T-helper 17 cell (primary cell): ENCODE measurements at regions not wholly inside any gene's neighbourhood (a gene's known extent, or its start where the extent isn't known, plus 50 kb on each side); places are given as distances from the start of the nearest gene placed in this dataset.

Source experiments
- ATAC-seq: fragments of 150-1000 bp; cut with Tn5 transposase; 2 replicates; pipeline ENCODE4 v1.10.0; 2021; ENCODE audit warnings: mild to moderate bottlenecking, moderate library complexity
- DNase-seq, 3 donors: peaks; one replicate each; pipeline versions ENCODE4 v3.0.0 to v3.0.0-alpha.2; 2020 to 2021
- H3K9me3 ChIP-seq: one replicate; pipeline ENCODE4 v1.7.0; 2013; ENCODE audit warnings: low read length, mild to moderate bottlenecking; ENCODE audit not compliant: control insufficient read depth, poor library complexity, severe bottlenecking
- H3K27ac Mint-ChIP-seq: one replicate; pipeline ENCODE4 v1.8.0; 2022; ENCODE audit warnings: mild to moderate bottlenecking, moderate library complexity, mixed read lengths
- H3K27me3 Mint-ChIP-seq: one replicate; pipeline ENCODE4 v1.8.0; 2022; ENCODE audit warnings: mixed read lengths
- H3K36me3 Mint-ChIP-seq: one replicate; pipeline ENCODE4 v1.8.0; 2022; ENCODE audit warnings: low read depth, mixed read lengths
- H3K4me1 Mint-ChIP-seq: one replicate; pipeline ENCODE4 v1.8.0; 2022; ENCODE audit warnings: mild to moderate bottlenecking, mixed read lengths
- H3K4me3 Mint-ChIP-seq: one replicate; pipeline ENCODE4 v1.8.0; 2022; ENCODE audit warnings: mild to moderate bottlenecking, moderate library complexity, mixed read lengths

GRCh38 chr4:1576961-1577821, 106.9 kb downstream of the FAM53A start:
- no peaks in the 10 kb centered on the region for H3K36me3 Mint-ChIP-seq

DNA sequence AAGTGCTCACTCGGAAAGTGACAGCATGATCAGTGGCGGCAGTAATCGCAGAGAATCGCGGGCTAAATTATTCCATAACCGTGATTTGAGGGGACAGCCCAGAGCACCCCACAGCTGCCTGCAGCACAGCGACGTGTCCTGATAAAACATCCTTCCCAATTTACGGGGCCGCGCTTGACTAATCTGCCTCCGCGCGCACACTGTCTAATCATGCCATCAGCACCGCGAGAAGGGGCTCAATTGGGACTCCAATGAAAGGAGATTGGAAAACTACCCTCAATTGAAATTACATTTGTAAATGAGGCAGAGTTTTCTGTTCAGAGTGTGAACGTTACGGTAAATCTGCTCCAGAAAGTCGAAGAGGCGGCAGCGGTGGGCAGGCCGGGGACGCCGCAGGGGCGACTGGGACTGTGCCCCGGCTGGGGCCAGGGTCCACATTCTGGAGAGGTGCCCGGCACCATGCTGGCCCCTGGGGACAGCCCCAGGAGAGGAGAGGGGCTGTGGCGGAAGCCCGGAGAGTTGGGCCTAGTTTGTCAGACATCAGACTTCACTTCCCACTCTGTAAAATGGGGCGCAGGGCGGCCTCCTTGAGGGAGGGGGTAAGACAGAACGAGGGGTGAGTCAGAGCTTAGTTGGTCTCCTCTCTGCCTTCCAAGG, 107.7 kb downstream of the FAM53A start:
- H3K9me3 ChIP-seq = no peaks in the 10 kb centered on the region
- no peaks in the 10 kb centered on the region for H3K36me3 Mint-ChIP-seq
- no peak overlapping the region for H3K27ac Mint-ChIP-seq
- no peaks in the 10 kb centered on the region for H3K27me3 Mint-ChIP-seq
- no peak overlapping the region for H3K4me3 Mint-ChIP-seq
- H3K4me1 Mint-ChIP-seq = peaks cover 9% of the 10 kb centered on the region
- DNase-seq (no peak), ATAC-seq (no peak)

More at GRCh38 chr4:1576961-1577821, 106.9 kb downstream of the FAM53A start:
- Mint-ChIP-seq H3K4me1 (peaks cover 10% of the 10 kb centered on the region), H3K27me3 (no peaks in the 10 kb centered on the region), H3K27ac (no peak overlapping the region), H3K4me3 (peak overlapping the region; percentile 67)
- no peaks in the 10 kb centered on the region for H3K9me3 ChIP-seq
- ATAC-seq (no peak), DNase-seq (no peak)

GRCh38 chr4:1575418-1576303, 108.5 kb downstream of the FAM53A start:
- no peaks in the 10 kb centered on the region for H3K9me3 ChIP-seq
- no peak overlapping the region for H3K27ac Mint-ChIP-seq

GRCh38 chr4:1574601-1575417, 109.3 kb downstream of the FAM53A start:
- Mint-ChIP-seq H3K27ac (no peak overlapping the region), H3K36me3 (no peaks in the 10 kb centered on the region), H3K4me1 (peaks cover 6% of the 10 kb centered on the region), H3K27me3 (peaks cover 2% of the 10 kb centered on the region), H3K4me3 (no peak overlapping the region)
- H3K9me3 ChIP-seq = no peaks in the 10 kb centered on the region
- DNase-seq = no peak
- ATAC-seq = no peak

More at GRCh38 chr4:1575418-1576303, 108.5 kb downstream of the FAM53A start:
- ATAC-seq = no peak
- peaks cover 6% of the 10 kb centered on the region for H3K4me1 Mint-ChIP-seq
- no peak for DNase-seq
- no peaks in the 10 kb centered on the region for H3K27me3 Mint-ChIP-seq
- no peaks in the 10 kb centered on the region for H3K36me3 Mint-ChIP-seq
- no peak overlapping the region for H3K4me3 Mint-ChIP-seq

GRCh38 chr4:1573830-1574459, 110.2 kb downstream of the FAM53A start:
- Mint-ChIP-seq H3K4me1 (peaks cover 6% of the 10 kb centered on the region), H3K4me3 (no peak overlapping the region), H3K27ac (no peak overlapping the region), H3K36me3 (no peaks in the 10 kb centered on the region), H3K27me3 (peaks cover 4% of the 10 kb centered on the region)
- ATAC-seq = no peak
- H3K9me3 ChIP-seq = no peaks in the 10 kb centered on the region
- no peak for DNase-seq

GRCh38 chr4:1572964-1573720, 111.0 kb downstream of the FAM53A start:
- no peaks in the 10 kb centered on the region for H3K36me3 Mint-ChIP-seq
- no peak overlapping the region for H3K27ac Mint-ChIP-seq
- H3K4me1 Mint-ChIP-seq = peaks cover 4% of the 10 kb centered on the region
- DNase-seq = no peak
- H3K27me3 Mint-ChIP-seq = peaks cover 4% of the 10 kb centered on the region
- no peak for ATAC-seq
- peak overlapping the region; percentile 7 for H3K4me3 Mint-ChIP-seq
- no peaks in the 10 kb centered on the region for H3K9me3 ChIP-seq

DNA sequence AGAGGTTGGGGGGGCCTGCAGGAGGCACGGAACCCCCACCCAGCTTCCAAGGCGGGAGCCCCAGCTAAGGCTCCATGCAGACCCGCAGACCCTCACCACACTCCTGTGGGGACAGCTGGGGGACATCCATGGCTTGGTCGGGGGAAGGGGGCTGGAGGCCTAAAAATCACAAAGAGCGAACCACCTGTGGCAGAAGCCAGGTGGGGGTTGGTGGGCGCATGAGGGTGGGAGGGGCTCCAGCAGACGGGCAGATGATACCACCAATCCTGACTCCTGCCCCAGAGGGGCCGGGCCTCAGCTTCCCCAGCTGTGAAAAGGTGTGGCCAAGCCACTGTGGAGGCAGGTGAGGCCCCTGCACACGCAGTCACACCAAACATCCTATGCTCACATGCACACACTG, 111.6 kb downstream of the FAM53A start:
- Mint-ChIP-seq H3K27me3 (peaks cover 4% of the 10 kb centered on the region), H3K4me3 (no peak overlapping the region), H3K4me1 (peaks cover 4% of the 10 kb centered on the region), H3K27ac (no peak overlapping the region), H3K36me3 (no peaks in the 10 kb centered on the region)
- H3K9me3 ChIP-seq = no peaks in the 10 kb centered on the region
- ATAC-seq (no peak), DNase-seq (no peak)

DNA sequence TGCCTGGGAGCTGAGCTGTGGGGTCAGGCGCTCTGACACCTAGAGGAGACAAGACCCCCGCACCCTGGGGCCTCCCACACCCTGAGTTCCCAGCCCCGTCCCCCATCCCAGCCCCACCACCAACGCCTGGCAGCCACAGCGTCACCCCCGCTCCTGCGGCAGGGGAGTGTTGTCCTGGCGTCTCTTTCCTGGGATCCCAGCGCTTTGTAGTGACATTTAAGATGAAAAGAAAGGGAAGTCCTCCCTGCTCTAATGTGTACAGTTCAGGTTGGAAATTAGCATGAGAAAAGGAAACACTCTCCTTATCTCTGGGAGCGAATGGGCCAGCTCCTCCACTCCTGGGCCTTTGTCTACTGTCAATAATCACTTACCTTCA, 112.1 kb downstream of the FAM53A start:
- Mint-ChIP-seq H3K27me3 (peaks cover 4% of the 10 kb centered on the region), H3K4me3 (no peak overlapping the region), H3K36me3 (no peaks in the 10 kb centered on the region), H3K4me1 (peaks cover 4% of the 10 kb centered on the region), H3K27ac (no peak overlapping the region)
- ATAC-seq (no peak), DNase-seq (no peak)
- no peaks in the 10 kb centered on the region for H3K9me3 ChIP-seq

DNA sequence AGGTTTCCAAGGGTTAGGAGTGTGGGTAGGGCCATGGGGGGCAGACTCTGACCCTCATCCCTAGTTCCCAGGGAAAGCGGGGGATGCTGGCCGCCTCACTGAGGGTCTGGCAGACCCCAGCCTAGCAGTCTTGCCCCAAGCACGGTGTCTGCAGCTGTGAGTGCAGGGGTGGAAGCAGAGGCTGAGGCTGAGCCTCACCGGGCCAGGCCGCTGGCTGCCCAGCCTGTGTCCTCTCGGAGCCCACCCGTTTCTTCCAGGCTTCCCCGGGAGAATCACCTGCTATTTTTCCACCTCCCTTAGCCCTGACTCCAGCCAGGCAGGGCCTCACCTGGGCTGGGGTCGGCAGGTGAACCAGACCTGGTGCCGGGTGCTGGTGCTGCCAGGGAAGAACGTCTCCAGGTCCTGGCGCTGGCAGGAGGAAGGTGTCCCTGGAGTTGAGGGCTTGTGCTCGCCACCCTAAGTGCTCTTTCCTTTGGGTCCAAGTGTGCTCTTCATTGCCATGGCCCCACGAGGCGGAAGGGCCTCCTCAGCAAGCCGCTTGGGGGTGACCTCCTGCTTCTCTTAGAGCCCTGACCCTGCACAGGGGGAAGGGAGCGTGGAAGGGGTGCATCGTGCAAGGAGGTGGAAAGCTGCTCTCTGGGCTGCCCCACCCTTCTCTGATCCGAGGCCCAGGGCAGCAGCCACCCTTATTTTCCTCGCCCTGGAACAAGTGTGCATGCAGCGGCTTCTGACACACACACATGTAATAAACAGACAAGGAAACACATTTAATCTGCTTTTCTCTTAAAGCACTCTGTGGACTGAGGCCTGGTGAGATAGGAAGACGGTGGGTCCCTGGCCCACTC, 112.7 kb downstream of the FAM53A start:
- ATAC-seq (no peak), DNase-seq (no peak)
- Mint-ChIP-seq H3K27me3 (peaks cover 4% of the 10 kb centered on the region), H3K4me1 (peaks cover 4% of the 10 kb centered on the region), H3K27ac (no peak overlapping the region), H3K4me3 (no peak overlapping the region), H3K36me3 (no peaks in the 10 kb centered on the region)
- no peaks in the 10 kb centered on the region for H3K9me3 ChIP-seq

DNA sequence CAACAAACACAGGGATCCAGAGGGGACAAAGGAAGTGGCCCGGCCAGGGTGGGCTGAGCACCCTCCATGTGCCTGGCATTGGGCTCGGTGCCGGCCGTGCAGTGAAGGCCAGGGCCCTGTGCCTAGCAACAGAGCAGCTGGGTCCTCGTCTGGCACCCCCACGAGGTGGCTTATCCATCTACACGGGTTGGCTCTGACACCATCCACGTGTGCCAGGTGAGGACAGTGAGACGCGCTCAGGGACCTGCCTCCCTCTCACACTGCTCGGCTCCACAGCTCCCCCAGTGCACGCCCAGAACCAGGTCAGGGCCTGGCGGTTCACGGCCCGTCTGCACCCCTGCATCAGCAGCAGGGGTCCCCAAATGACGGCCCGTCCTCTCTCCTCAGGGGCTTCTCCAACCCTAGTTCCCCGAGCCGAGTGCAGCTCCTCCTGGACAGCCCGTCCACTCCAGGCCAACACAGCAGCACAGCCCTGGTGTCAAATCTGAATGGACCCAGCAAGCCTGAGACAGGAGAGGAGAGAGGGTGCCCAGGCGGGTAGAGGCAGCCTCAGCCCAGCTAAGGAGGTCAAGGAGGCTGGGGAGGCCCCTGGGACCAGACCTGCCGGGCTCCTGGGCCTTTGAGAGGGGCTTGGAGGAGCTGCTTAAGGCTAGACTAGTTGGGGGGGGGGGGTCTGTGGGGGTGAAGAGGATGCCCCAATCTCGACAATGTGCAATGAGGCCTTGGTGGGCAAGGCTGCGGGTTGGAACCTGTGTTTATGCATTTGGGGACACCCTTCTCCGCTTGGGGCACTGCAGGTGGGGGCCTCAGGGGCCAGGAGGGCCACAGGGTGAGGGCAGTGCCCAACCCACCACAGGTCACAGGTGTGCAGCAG, 113.6 kb downstream of the FAM53A start:
- no peak overlapping the region for H3K27ac Mint-ChIP-seq
- H3K27me3 Mint-ChIP-seq = peaks cover 4% of the 10 kb centered on the region
- H3K9me3 ChIP-seq = no peaks in the 10 kb centered on the region
- H3K4me1 Mint-ChIP-seq = peaks cover 7% of the 10 kb centered on the region
- no peak for ATAC-seq
- no peak for DNase-seq
- no peaks in the 10 kb centered on the region for H3K36me3 Mint-ChIP-seq
- H3K4me3 Mint-ChIP-seq = no peak overlapping the region
